HG03064 (cell line): ENCODE measurements at regions not wholly inside any gene's neighbourhood (a gene's known extent, or its start where the extent isn't known, plus 50 kb on each side); places are given as distances from the start of the nearest gene placed in this dataset.

ENCODE experiments used
- ATAC-seq: cut with Tn5 transposase; IDR thresholded peaks from one replicate; pipeline ENCODE4 v1.9.1; 2021; ENCODE audit warnings: low read depth; ENCODE audit not compliant: unreplicated experiment

GRCh38 chr11:113584371-113584770 lies 109.2 kb upstream of the DRD2 start:
- no peak for ATAC-seq

- ATAC-seq = no peak
Measured at GRCh38 chr11:113581713-113582112, 106.5 kb upstream of the DRD2 start.

- no peak for ATAC-seq
Measured at GRCh38 chr11:113579292-113579940, 104.2 kb upstream of the DRD2 start.

- ATAC-seq = no peak
Measured at GRCh38 chr11:113578715-113579250, 103.6 kb upstream of the DRD2 start.

GRCh38 chr11:113578033-113578380 lies 102.8 kb upstream of the DRD2 start:
- no peak for ATAC-seq

GRCh38 chr11:113577356-113578032 lies 102.3 kb upstream of the DRD2 start:
- no peak for ATAC-seq

GRCh38 chr11:113574586-113574985 lies 99.4 kb upstream of the DRD2 start:
- ATAC-seq = no peak

- ATAC-seq = no peak
Measured at GRCh38 chr11:113574171-113574570, 99.0 kb upstream of the DRD2 start.

GRCh38 chr11:113572136-113572735 lies 97.0 kb upstream of the DRD2 start:
- no peak for ATAC-seq

GRCh38 chr11:113571531-113571930 lies 96.3 kb upstream of the DRD2 start:
- no peak for ATAC-seq

GRCh38 chr11:113570906-113571305 lies 95.7 kb upstream of the DRD2 start:
- no peak for ATAC-seq

- no peak for ATAC-seq
Measured at GRCh38 chr11:113569391-113569790, 94.2 kb upstream of the DRD2 start.

GRCh38 chr11:113568566-113568965 lies 93.4 kb upstream of the DRD2 start:
- no peak for ATAC-seq

GRCh38 chr11:113567867-113568544 lies 92.8 kb upstream of the DRD2 start:
- ATAC-seq = no peak

- ATAC-seq = no peak
Measured at GRCh38 chr11:113567097-113567496, 91.9 kb upstream of the DRD2 start.

GRCh38 chr11:113564527-113565130 lies 89.4 kb upstream of the DRD2 start:
- ATAC-seq = no peak

- ATAC-seq = no peak
Measured at GRCh38 chr11:113563766-113564526, 88.7 kb upstream of the DRD2 start.

- no peak for ATAC-seq
Measured at GRCh38 chr11:113562981-113563461, 87.8 kb upstream of the DRD2 start.

- ATAC-seq = no peak
Measured at GRCh38 chr11:113562576-113562975, 87.4 kb upstream of the DRD2 start.

- no peak for ATAC-seq
Measured at GRCh38 chr11:113557926-113558325, 82.7 kb upstream of the DRD2 start.
